BLaER1 treated with 17β-estradiol and CSF1 and Interleukin-3, amounts not matched to agents 10 nM and 100 nM (cell line): ENCODE measurements at regions not wholly inside any gene's neighbourhood (a gene's known extent, or its start where the extent isn't known, plus 50 kb on each side); places are given as distances from the start of the nearest gene placed in this dataset.

ENCODE experiments used
- H3K27ac ChIP-seq, 11 experiments: shearing (Covaris generic); formaldehyde crosslinking; 2 replicates each; pipeline ENCODE4 v1.8.1; 2022
- H3K27me3 ChIP-seq, 11 experiments: shearing (Covaris generic); formaldehyde crosslinking; 2 replicates each; pipeline ENCODE4 v1.8.1; 2022
- H3K36me3 ChIP-seq, 11 experiments: shearing (Covaris generic); formaldehyde crosslinking; 2 replicates each; pipeline ENCODE4 v1.8.1; 2022
- H3K4me1 ChIP-seq, 10 experiments: shearing (Covaris generic); formaldehyde crosslinking; 2 replicates each; pipeline ENCODE4 v1.8.1; 2022
- H3K4me2 ChIP-seq, 11 experiments: shearing (Covaris generic); formaldehyde crosslinking; 2 replicates each; pipeline ENCODE4 v1.8.1; 2022
- H3K4me3 ChIP-seq, 10 experiments: shearing (Covaris generic); formaldehyde crosslinking; 2 replicates each; pipeline ENCODE4 v1.8.1; 2022
- H3K9ac ChIP-seq, 11 experiments: shearing (Covaris generic); formaldehyde crosslinking; 2 replicates each; pipeline ENCODE4 v1.8.1; 2022
- H3K9me3 ChIP-seq, 11 experiments: shearing (Covaris generic); formaldehyde crosslinking; replicated peaks in 1 of 11; 2 replicates each; pipeline ENCODE4 v1.8.1; 2022
- H4K20me1 ChIP-seq, 11 experiments: shearing (Covaris generic); formaldehyde crosslinking; 2 replicates each; pipeline ENCODE4 v1.8.1; 2022
- Cebpa-rat ChIP-seq, 11 experiments: shearing (Covaris generic); IDR thresholded peaks; 2 replicates each; pipeline ENCODE4 v1.8.1; 2022

GRCh38 chr6:15116889-15117288 is 129.0 kb upstream of the JARID2 start:
- Histone ChIP-seq H3K36me3 (no peaks in the 10 kb centered on the region), H3K4me3 (no peak overlapping the region), H3K27me3 (no peaks in the 10 kb centered on the region), H3K9ac (no peak overlapping the region), H4K20me1 (no peaks in the 10 kb centered on the region), H3K27ac (no peak overlapping the region), H3K4me1 (no peaks in the 10 kb centered on the region; a peak in 1 of 20 replicates), H3K9me3 (no peaks in the 10 kb centered on the region), H3K4me2 (no peak overlapping the region)
- TF ChIP-seq Cebpa-rat (IDR thresholded peaks at IDR 0.05): no peak

- Histone ChIP-seq H3K4me3 (no peak overlapping the region), H3K27ac (no peak overlapping the region), H3K36me3 (no peaks in the 10 kb centered on the region), H3K27me3 (no peaks in the 10 kb centered on the region), H4K20me1 (no peaks in the 10 kb centered on the region), H3K4me1 (no peaks in the 10 kb centered on the region; a peak in 1 of 20 replicates), H3K9ac (no peak overlapping the region), H3K4me2 (no peak overlapping the region), H3K9me3 (peaks cover 0 to 17% (median 7%) of the 10 kb centered on the region in 11 experiments; a peak in 6 of 22 replicates)
- no peak for TF ChIP-seq Cebpa-rat (IDR thresholded peaks at IDR 0.05)
These were observed 124.4 kb upstream of the JARID2 start for GRCh38 chr6:15121443-15121842.

GRCh38 chr6:15121977-15122550 is 123.8 kb upstream of the JARID2 start:
- H3K4me1 ChIP-seq: no peaks in the 10 kb centered on the region; a peak in 1 of 20 replicates
- peaks cover 0 to 17% (median 7%) of the 10 kb centered on the region in 11 experiments; a peak in 6 of 22 replicates for H3K9me3 ChIP-seq
- no peak overlapping the region for H3K4me2 ChIP-seq
- no peak overlapping the region for H3K27ac ChIP-seq
- no peaks in the 10 kb centered on the region for H4K20me1 ChIP-seq
- H3K36me3 ChIP-seq: no peaks in the 10 kb centered on the region
- TF ChIP-seq Cebpa-rat (IDR thresholded peaks at IDR 0.05): no peak
- H3K4me3 ChIP-seq: no peak overlapping the region
- no peaks in the 10 kb centered on the region for H3K27me3 ChIP-seq
- H3K9ac ChIP-seq: no peak overlapping the region

GRCh38 chr6:15129887-15130286 is 116.0 kb upstream of the JARID2 start:
- H3K27ac ChIP-seq: peak overlapping the region in 2 of 11 experiments; percentile 20 to 25; a peak in 3 of 22 replicates
- TF ChIP-seq Cebpa-rat (IDR thresholded peaks at IDR 0.05): no peak
- peaks cover 0 to 45% (median 4%) of the 10 kb centered on the region in 10 experiments; a peak in 9 of 20 replicates for H3K4me1 ChIP-seq
- 0 out of 22 replicates have a peak, but pooled peaks cover 0 to 6% (median 0%) of the 10 kb centered on the region in 11 experiments for H3K9me3 ChIP-seq
- H3K9ac ChIP-seq: no peak overlapping the region
- no peaks in the 10 kb centered on the region for H3K27me3 ChIP-seq
- H3K4me2 ChIP-seq: peak overlapping the region in 4 of 11 experiments; percentile 8 to 47 (median 23); a peak in 6 of 22 replicates
- no peaks in the 10 kb centered on the region for H4K20me1 ChIP-seq
- no peaks in the 10 kb centered on the region for H3K36me3 ChIP-seq
- H3K4me3 ChIP-seq: no peak overlapping the region

- TF ChIP-seq Cebpa-rat (IDR thresholded peaks at IDR 0.05): no peak
- H3K4me1 ChIP-seq: peaks cover 0 to 58% (median 4%) of the 10 kb centered on the region in 10 experiments; a peak in 9 of 20 replicates
These were observed 114.6 kb upstream of the JARID2 start for GRCh38 chr6:15131234-15131633.

GRCh38 chr6:15131651-15132061 is 114.2 kb upstream of the JARID2 start:
- Histone ChIP-seq H3K9me3 (no peaks in the 10 kb centered on the region), H3K27me3 (no peaks in the 10 kb centered on the region), H3K9ac (no peak overlapping the region), H3K4me1 (peaks cover 0 to 60% (median 4%) of the 10 kb centered on the region in 10 experiments; a peak in 9 of 20 replicates), H3K27ac (no peak overlapping the region), H3K36me3 (no peaks in the 10 kb centered on the region), H4K20me1 (no peaks in the 10 kb centered on the region), H3K4me2 (peak overlapping the region in 3 of 11 experiments; percentile 26 to 70 (median 27); a peak in 4 of 22 replicates), H3K4me3 (no peak overlapping the region)
- no peak for TF ChIP-seq Cebpa-rat (IDR thresholded peaks at IDR 0.05)

More at GRCh38 chr6:15131234-15131633, 114.6 kb upstream of the JARID2 start:
- H3K4me2 ChIP-seq: no peak overlapping the region
- no peak overlapping the region for H3K27ac ChIP-seq
- no peaks in the 10 kb centered on the region for H4K20me1 ChIP-seq
- H3K36me3 ChIP-seq: no peaks in the 10 kb centered on the region
- no peaks in the 10 kb centered on the region for H3K27me3 ChIP-seq
- H3K9me3 ChIP-seq: 0 out of 22 replicates have a peak, but pooled peaks cover 0 to under 1% (median 0%) of the 10 kb centered on the region in 11 experiments
- no peak overlapping the region for H3K4me3 ChIP-seq
- no peak overlapping the region for H3K9ac ChIP-seq

- H3K4me3 ChIP-seq: no peak overlapping the region
- H3K4me2 ChIP-seq: peak overlapping the region in 3 of 11 experiments; percentile 26 to 70 (median 27); a peak in 4 of 22 replicates
- no peaks in the 10 kb centered on the region for H3K27me3 ChIP-seq
- TF ChIP-seq Cebpa-rat (IDR thresholded peaks at IDR 0.05): no peak
- H3K27ac ChIP-seq: no peak overlapping the region
- peaks cover 0 to 60% (median 4%) of the 10 kb centered on the region in 10 experiments; a peak in 9 of 20 replicates for H3K4me1 ChIP-seq
- no peaks in the 10 kb centered on the region for H3K9me3 ChIP-seq
- no peaks in the 10 kb centered on the region for H3K36me3 ChIP-seq
- no peak overlapping the region for H3K9ac ChIP-seq
- H4K20me1 ChIP-seq: no peaks in the 10 kb centered on the region
These were observed 113.7 kb upstream of the JARID2 start for GRCh38 chr6:15132167-15132566.

GRCh38 chr6:15132854-15133670 is 112.8 kb upstream of the JARID2 start:
- peak overlapping the region in 5 of 11 experiments; percentile 27 to 70 (median 54); a peak in 8 of 22 replicates for H3K4me2 ChIP-seq
- no peak overlapping the region; a peak in 1 of 22 replicates for H3K9ac ChIP-seq
- no peaks in the 10 kb centered on the region for H3K27me3 ChIP-seq
- peaks cover 0 to 60% (median 4%) of the 10 kb centered on the region in 10 experiments; a peak in 9 of 20 replicates for H3K4me1 ChIP-seq
- H3K27ac ChIP-seq: peak overlapping the region in 3 of 11 experiments; percentile 25 to 54 (median 46); a peak in 4 of 22 replicates
- no peaks in the 10 kb centered on the region for H3K36me3 ChIP-seq
- no peak for TF ChIP-seq Cebpa-rat (IDR thresholded peaks at IDR 0.05)
- no peaks in the 10 kb centered on the region for H3K9me3 ChIP-seq
- no peaks in the 10 kb centered on the region for H4K20me1 ChIP-seq
- H3K4me3 ChIP-seq: no peak overlapping the region

GRCh38 chr6:15137086-15137485 is 108.8 kb upstream of the JARID2 start:
- Histone ChIP-seq H3K4me1 (peaks cover 0 to 42% (median 4%) of the 10 kb centered on the region in 10 experiments; a peak in 9 of 20 replicates), H3K27me3 (no peaks in the 10 kb centered on the region), H3K27ac (no peak overlapping the region), H3K9me3 (0 out of 22 replicates have a peak, but pooled peaks cover 0 to 6% (median 0%) of the 10 kb centered on the region in 11 experiments), H3K4me2 (no peak overlapping the region), H3K4me3 (no peak overlapping the region), H3K36me3 (no peaks in the 10 kb centered on the region), H3K9ac (no peak overlapping the region), H4K20me1 (no peaks in the 10 kb centered on the region)
- no peak for TF ChIP-seq Cebpa-rat (IDR thresholded peaks at IDR 0.05)
